Kidney (tissue), 13 donors: ENCODE measurements at regions not wholly inside any gene's neighbourhood (a gene's known extent, or its start where the extent isn't known, plus 50 kb on each side); places are given as distances from the start of the nearest gene placed in this dataset.
A peak's percentile ranks its signal among the peaks of the same experiment; 100 is the strongest.

Experiments used
- DNase-seq, 5 donors: peaks; one replicate each; pipeline ENCODE4 v3.0.0-alpha.2; 2013 to 2020
- FAIRE-seq: peaks from 2 replicates; lab custom pipeline; 2012; peaks lifted over from hg19 to GRCh38; lab: Jason Lieb, UNC
- H3K27ac ChIP-seq, 2 donors: one replicate each; pipeline ENCODE4 v1.7.0; 2013; ENCODE audit warnings: low read depth in 2 of 2, low read length in 2 of 2, inconsistent platforms in 1 of 2
- H3K27me3 ChIP-seq: one replicate; pipeline ENCODE4 v1.7.1; 2013; ENCODE audit warnings: low read length, inconsistent platforms; ENCODE audit not compliant: control insufficient read depth, insufficient read depth
- H3K36me3 ChIP-seq, 3 donors: one replicate each; pipeline versions ENCODE4 v1.7.0 to v1.7.1; 2013; ENCODE audit warnings: low read length in 3 of 3, control low read depth in 1 of 3, inconsistent platforms in 1 of 3; ENCODE audit not compliant: insufficient read depth in 3 of 3, control insufficient read depth in 2 of 3
- H3K4me1 ChIP-seq, 3 donors: one replicate each; pipeline versions ENCODE4 v1.7.0 to v1.7.1; 2013; ENCODE audit warnings: low read length in 3 of 3, inconsistent platforms in 1 of 3, low read depth in 1 of 3; ENCODE audit not compliant: control insufficient read depth in 2 of 3, insufficient read depth in 2 of 3
- H3K4me3 ChIP-seq, 3 donors: one replicate each; pipeline versions ENCODE4 v1.7.0 to v1.8.1; 2013; ENCODE audit warnings: low read length in 3 of 3, control low read depth in 1 of 3, inconsistent platforms in 1 of 3
- H3K9ac ChIP-seq, 3 donors: one replicate each; pipeline versions ENCODE4 v1.7.0 to v1.7.1; 2013; ENCODE audit warnings: low read length in 3 of 3, control low read depth in 1 of 3, inconsistent platforms in 1 of 3
- H3K9me3 ChIP-seq, 3 donors: one replicate each; pipeline versions ENCODE4 v1.7.0 to v1.7.1; 2013; ENCODE audit warnings: low read length in 3 of 3, control low read depth in 1 of 3, inconsistent platforms in 1 of 3; ENCODE audit not compliant: control insufficient read depth in 2 of 3, insufficient read depth in 1 of 3
- CTCF ChIP-seq: IDR thresholded peaks from 3 replicates; pipeline ENCODE4 v1.5.1; 2012; ENCODE audit warnings: mild to moderate bottlenecking, moderate library complexity, borderline replicate concordance; ENCODE audit not compliant: insufficient read depth; ENCODE audit errors: extremely low read depth
- intact Hi-C: fragments of 100-400 bp; cut with DNase I; formaldehyde crosslinking; loops from one replicate; pipeline ENCODE4 v1.11.1; 2022
- donor health status: control.
- donor health status: control.
- donor health status: control.
- donor health status: control.
- donor health status: control.
- donor health status: DM: yes; HTN: yes; CAD: no.
- donor health status: Normal renal cell carcinoma (clear cell type).

DNA sequence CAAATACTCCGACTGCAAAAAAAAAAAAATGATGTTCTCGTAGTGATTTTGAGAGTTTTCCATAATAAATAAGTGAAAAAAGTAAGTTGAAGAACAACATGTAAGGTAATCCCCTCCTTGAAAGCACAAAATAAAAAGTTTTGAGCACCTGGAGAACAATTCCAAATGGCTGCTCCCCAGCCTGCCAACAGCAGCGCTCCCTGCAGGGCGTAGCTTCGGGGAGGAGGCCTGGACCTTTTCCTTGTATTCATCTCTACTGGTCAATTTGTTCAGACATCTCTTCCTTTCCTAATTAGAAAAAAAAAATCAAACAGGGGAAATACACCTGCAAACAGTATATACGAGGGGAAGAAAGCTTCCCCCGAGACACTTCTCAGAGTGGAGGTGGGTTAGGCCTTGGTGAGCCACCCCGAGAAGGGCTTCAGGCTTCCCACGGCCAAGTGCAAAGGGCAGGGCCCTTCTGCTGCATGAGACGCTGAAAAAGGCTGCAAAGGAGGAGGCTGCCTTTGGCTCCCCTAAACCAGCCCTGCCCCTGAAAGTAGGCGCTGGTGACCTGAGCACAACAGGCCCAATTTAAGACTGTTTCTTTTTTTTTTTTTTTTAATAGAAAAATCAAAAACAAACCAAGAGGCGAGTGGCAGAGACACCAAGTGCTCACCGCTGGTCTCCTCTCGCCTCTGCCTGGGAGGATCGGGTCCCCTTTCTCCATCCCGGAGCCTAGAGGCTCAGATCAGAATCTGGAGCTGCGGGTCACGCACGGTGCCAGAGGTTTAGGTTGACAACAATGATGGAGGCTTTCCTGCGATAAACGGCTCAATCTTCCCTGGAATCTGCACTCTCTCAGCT, 193.1 kb upstream of the FOXF1 start:
- Histone ChIP-seq H3K27me3 (peaks cover 11% of the 10 kb centered on the region), H3K4me1 (peaks cover 0 to 2% (median 0%) of the 10 kb centered on the region in 3 donors), H3K27ac (no peak overlapping the region), H3K36me3 (no peaks in the 10 kb centered on the region), H3K4me3 (no peak overlapping the region), H3K9me3 (no peaks in the 10 kb centered on the region), H3K9ac (no peak overlapping the region)
- no peak for FAIRE-seq
- no peak for DNase-seq
- no peak for TF ChIP-seq CTCF
- intact Hi-C loops: no loop called here

DNA sequence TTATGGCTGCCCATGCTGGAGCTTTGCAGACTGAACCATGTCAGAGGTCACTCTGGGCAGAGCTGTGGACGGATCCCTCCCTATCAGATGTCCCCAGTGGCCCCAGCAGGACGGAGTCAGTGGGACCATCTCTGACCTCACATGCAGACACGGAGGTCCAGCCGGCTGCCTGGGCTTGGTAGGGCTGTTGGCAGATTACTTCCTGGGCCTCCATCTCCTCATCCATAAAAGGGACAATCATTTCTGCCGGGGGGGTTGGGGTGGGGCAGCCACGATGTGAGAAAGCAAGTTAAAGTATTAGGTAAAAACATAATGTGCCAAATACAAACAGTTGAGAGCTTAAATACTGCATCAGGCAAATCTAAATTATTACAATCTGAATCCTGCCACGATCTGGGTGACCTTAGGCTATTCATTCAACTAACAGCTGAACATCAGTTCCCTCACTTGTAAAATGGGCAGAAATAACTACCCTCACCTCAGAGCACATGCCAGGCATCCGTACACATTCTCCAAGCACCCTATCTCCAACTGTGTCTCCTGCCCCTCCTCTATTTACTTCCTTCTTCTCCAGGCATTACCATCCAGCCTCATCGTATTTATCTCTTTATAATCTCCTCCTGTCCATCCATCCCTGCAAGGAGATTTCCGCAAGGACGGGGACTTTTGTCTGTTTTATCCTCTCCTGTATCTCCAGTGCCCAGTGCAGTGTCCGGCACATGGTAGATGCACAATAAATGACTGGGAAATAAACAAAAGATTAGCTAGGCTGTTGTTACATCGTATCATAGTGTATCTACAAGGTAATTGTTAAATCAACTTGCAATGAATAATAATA, 192.3 kb upstream of the FOXF1 start:
- no peaks in the 10 kb centered on the region for H3K9me3 ChIP-seq
- peaks cover 0 to 5% (median 0%) of the 10 kb centered on the region in 3 donors for H3K4me1 ChIP-seq
- H3K4me3 ChIP-seq: no peak overlapping the region
- H3K27ac ChIP-seq: no peak overlapping the region
- H3K27me3 ChIP-seq: peaks cover 14% of the 10 kb centered on the region
- H3K36me3 ChIP-seq: no peaks in the 10 kb centered on the region
- H3K9ac ChIP-seq: no peak overlapping the region
- FAIRE-seq (no peak), DNase-seq (peak in 2 of 5 donors; percentile 29 to 32)
- TF ChIP-seq CTCF: no peak
- intact Hi-C loops: no loop called here

GRCh38 chr16:86319585-86320236, 190.6 kb upstream of the FOXF1 start:
- Histone ChIP-seq H3K27me3 (peaks cover 13% of the 10 kb centered on the region), H3K27ac (no peak overlapping the region), H3K9ac (no peak overlapping the region), H3K4me3 (no peak overlapping the region), H3K36me3 (no peaks in the 10 kb centered on the region), H3K4me1 (peaks cover 0 to 10% (median 0%) of the 10 kb centered on the region in 3 donors), H3K9me3 (no peaks in the 10 kb centered on the region)
- peak in 1 of 5 donors; percentile 38 for DNase-seq
- TF ChIP-seq CTCF: no peak
- no peak for FAIRE-seq
- intact Hi-C loops: no loop called here
